ENCODE measurements at regions not wholly inside any gene's neighbourhood (a gene's known extent, or its start where the extent isn't known, plus 50 kb on each side); places are given as distances from the start of the nearest gene placed in this dataset.

DNA sequence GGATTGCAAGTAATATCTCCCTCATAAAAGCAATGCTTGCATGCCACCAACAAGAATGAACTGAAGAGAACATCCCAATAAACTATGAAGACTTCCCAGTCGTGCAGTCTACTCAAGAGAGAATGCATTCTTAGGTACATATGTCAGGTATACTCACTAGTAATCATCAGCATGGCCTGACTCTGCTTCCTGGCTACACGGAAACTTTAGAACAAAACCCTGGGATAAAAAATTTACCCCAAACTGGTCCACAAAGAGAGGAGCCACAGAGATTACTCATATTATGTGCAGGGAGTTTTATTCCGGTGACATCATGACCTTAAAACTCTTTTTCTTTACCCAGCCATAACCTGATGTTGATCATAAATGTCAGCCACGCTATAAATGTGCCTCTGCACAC, 57.5 kb upstream of the PAPPA start:
- Histone ChIP-seq H3K36me3 (ENCODE audit: control insufficient read depth in 2 of 2, insufficient read depth in 2 of 2, low read length in 1 of 2) (no peaks in the 10 kb centered on the region), H3K27me3 (ENCODE audit: control insufficient read depth in 2 of 2, insufficient read depth in 1 of 2, low read length in 1 of 2) (no peaks in the 10 kb centered on the region), H3K27ac (ENCODE audit: low read depth in 1 of 2, low read length in 1 of 2) (no peak overlapping the region), H3K9me3 (ENCODE audit: control insufficient read depth in 2 of 2, insufficient read depth in 1 of 2, low read length in 1 of 2) (no peaks in the 10 kb centered on the region), H3K4me3 (ENCODE audit: low read length in 2 of 2) (no peak overlapping the region), H3K4me1 (ENCODE audit: control insufficient read depth in 2 of 2, insufficient read depth in 2 of 2, low read length in 2 of 2) (no peaks in the 10 kb centered on the region)
- no peak for DNase-seq (ENCODE audit: low read depth in 6 of 9, low spot score in 9 of 9)
- WGBS = 83% methylated on average over 4 of the region's 4 CpGs

DNA sequence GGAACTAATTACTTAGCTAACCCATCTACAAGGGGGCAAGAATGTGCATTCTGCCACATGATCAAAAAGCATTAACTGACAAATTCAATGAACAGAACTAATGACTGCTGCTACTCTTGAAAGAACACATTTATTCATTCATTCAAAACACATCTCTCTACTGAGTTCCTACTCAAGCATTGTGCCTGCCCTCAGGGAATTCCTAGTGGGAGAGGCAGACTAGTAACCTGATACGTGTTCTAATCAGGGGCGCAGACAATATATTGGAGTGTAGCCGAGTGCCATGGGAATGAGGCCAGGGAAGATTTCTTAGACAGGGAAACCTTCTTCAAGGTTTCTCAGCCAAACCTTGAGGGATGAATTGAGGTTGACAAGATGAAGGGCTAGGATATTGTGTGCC, 56.7 kb upstream of the PAPPA start:
- H3K4me3 ChIP-seq (ENCODE audit: low read length in 2 of 2) = no peak overlapping the region
- no peaks in the 10 kb centered on the region for H3K36me3 ChIP-seq (ENCODE audit: control insufficient read depth in 2 of 2, insufficient read depth in 2 of 2, low read length in 1 of 2)
- H3K27me3 ChIP-seq (ENCODE audit: control insufficient read depth in 2 of 2, insufficient read depth in 1 of 2, low read length in 1 of 2) = no peaks in the 10 kb centered on the region
- no peaks in the 10 kb centered on the region for H3K9me3 ChIP-seq (ENCODE audit: control insufficient read depth in 2 of 2, insufficient read depth in 1 of 2, low read length in 1 of 2)
- no peak for DNase-seq (ENCODE audit: low read depth in 6 of 9, low spot score in 9 of 9)
- 54% methylated on average over 3 of the region's 3 CpGs for WGBS
- H3K4me1 ChIP-seq (ENCODE audit: control insufficient read depth in 2 of 2, insufficient read depth in 2 of 2, low read length in 2 of 2) = no peaks in the 10 kb centered on the region
- H3K27ac ChIP-seq (ENCODE audit: low read depth in 1 of 2, low read length in 1 of 2) = no peak overlapping the region

DNA sequence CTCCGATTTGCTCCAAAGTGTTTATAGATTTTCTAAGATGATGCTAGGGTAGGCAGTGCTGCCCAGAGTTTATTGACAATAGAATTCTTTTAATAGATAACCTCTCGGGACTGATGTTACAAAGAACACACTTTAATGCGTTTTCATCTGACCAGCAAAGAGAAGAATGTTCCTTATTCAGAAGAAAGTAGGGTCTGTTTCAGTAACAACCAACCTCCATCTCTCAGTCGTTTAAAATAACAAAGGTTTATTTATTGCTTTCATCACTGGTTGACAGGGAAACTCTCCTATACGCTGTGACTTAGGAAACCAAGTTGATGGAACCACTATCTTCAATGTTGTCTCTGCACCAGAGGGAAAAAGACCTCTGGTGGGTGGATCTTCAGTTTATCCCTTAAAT, 55.1 kb upstream of the PAPPA start:
- Histone ChIP-seq H3K4me1 (ENCODE audit: control insufficient read depth in 2 of 2, insufficient read depth in 2 of 2, low read length in 2 of 2) (no peaks in the 10 kb centered on the region), H3K27ac (ENCODE audit: low read depth in 1 of 2, low read length in 1 of 2) (no peak overlapping the region), H3K4me3 (ENCODE audit: low read length in 2 of 2) (no peak overlapping the region), H3K9me3 (ENCODE audit: control insufficient read depth in 2 of 2, insufficient read depth in 1 of 2, low read length in 1 of 2) (no peaks in the 10 kb centered on the region), H3K27me3 (ENCODE audit: control insufficient read depth in 2 of 2, insufficient read depth in 1 of 2, low read length in 1 of 2) (no peaks in the 10 kb centered on the region), H3K36me3 (ENCODE audit: control insufficient read depth in 2 of 2, insufficient read depth in 2 of 2, low read length in 1 of 2) (no peaks in the 10 kb centered on the region)
- WGBS = 81% methylated on average over 5 of the region's 5 CpGs
- DNase-seq (ENCODE audit: low read depth in 6 of 9, low spot score in 9 of 9) = no peak

DNA sequence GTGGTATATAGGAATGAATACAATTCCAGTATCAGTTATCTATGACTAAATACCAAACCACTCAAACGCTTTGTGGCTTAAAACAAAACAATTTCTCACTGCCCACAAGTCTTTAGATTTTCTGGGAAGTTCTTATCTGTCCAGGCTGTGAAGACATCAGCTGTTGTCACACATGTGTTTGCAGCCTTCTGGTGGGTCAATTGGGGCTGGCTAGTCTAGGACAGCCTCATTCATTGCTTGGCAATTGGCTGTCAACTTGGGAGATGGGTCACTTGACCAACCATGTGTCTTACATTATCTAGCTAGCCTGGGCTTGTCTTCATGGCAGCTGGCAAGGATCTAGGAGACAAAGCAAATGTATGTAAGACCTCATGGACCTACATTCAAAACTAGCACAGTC, 53.8 kb upstream of the PAPPA start:
- no peak overlapping the region for H3K27ac ChIP-seq (ENCODE audit: low read depth in 1 of 2, low read length in 1 of 2)
- no peaks in the 10 kb centered on the region for H3K9me3 ChIP-seq (ENCODE audit: control insufficient read depth in 2 of 2, insufficient read depth in 1 of 2, low read length in 1 of 2)
- no peaks in the 10 kb centered on the region for H3K27me3 ChIP-seq (ENCODE audit: control insufficient read depth in 2 of 2, insufficient read depth in 1 of 2, low read length in 1 of 2)
- WGBS = 93% methylated on average over 1 of the region's 1 CpG
- H3K36me3 ChIP-seq (ENCODE audit: control insufficient read depth in 2 of 2, insufficient read depth in 2 of 2, low read length in 1 of 2) = no peaks in the 10 kb centered on the region
- H3K4me3 ChIP-seq (ENCODE audit: low read length in 2 of 2) = no peak overlapping the region
- H3K4me1 ChIP-seq (ENCODE audit: control insufficient read depth in 2 of 2, insufficient read depth in 2 of 2, low read length in 2 of 2) = no peaks in the 10 kb centered on the region
- DNase-seq (ENCODE audit: low read depth in 6 of 9, low spot score in 9 of 9) = no peak

DNA sequence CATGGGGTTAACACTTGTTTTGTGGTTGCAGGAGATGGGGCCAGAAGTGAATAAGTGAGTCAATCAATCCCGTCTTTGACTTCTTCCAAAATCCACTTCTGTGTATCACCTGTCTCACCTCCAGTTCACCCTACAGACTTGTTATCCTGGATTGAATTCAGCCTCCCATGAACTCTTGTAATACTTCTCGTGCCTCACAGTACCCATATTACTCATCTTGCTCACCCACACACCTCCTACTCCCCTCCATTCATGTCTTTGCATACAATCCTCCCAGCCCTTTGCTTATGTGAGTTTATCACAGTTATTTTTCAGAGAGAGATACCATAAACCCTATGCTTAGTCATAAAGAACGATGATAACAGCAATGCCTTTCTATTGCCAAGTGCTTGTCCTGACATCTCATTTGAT, 52.9 kb upstream of the PAPPA start:
- Histone ChIP-seq H3K9me3 (ENCODE audit: control insufficient read depth in 2 of 2, insufficient read depth in 1 of 2, low read length in 1 of 2) (no peaks in the 10 kb centered on the region), H3K27me3 (ENCODE audit: control insufficient read depth in 2 of 2, insufficient read depth in 1 of 2, low read length in 1 of 2) (no peaks in the 10 kb centered on the region), H3K4me3 (ENCODE audit: low read length in 2 of 2) (no peak overlapping the region), H3K36me3 (ENCODE audit: control insufficient read depth in 2 of 2, insufficient read depth in 2 of 2, low read length in 1 of 2) (no peaks in the 10 kb centered on the region), H3K27ac (ENCODE audit: low read depth in 1 of 2, low read length in 1 of 2) (no peak overlapping the region), H3K4me1 (ENCODE audit: control insufficient read depth in 2 of 2, insufficient read depth in 2 of 2, low read length in 2 of 2) (no peaks in the 10 kb centered on the region)
- 80% methylated on average over 3 of the region's 3 CpGs for WGBS
- no peak for DNase-seq (ENCODE audit: low read depth in 6 of 9, low spot score in 9 of 9)

DNA sequence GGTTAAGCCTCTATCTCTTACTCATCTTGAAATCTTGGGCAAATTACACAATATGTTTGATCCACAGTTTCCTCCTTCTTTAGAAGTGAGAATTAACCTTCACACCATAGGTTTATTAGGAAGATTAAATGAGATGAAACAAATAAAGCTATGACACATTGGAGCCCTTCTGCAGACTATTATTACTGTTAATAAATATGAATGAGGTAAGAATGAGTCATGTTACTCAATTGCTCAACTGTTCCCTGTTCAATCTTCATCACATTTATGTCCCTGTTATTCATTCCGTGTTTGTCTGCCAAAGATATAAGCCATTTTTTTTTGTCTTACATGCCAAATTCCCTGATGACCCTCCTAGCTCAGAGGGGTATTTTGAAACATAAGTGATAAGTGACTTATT, 52.1 kb upstream of the PAPPA start:
- H3K4me3 ChIP-seq (ENCODE audit: low read length in 2 of 2) = no peak overlapping the region
- no peaks in the 10 kb centered on the region for H3K9me3 ChIP-seq (ENCODE audit: control insufficient read depth in 2 of 2, insufficient read depth in 1 of 2, low read length in 1 of 2)
- no peaks in the 10 kb centered on the region for H3K36me3 ChIP-seq (ENCODE audit: control insufficient read depth in 2 of 2, insufficient read depth in 2 of 2, low read length in 1 of 2)
- 95% methylated on average over 1 of the region's 1 CpG for WGBS
- H3K27ac ChIP-seq (ENCODE audit: low read depth in 1 of 2, low read length in 1 of 2) = no peak overlapping the region
- DNase-seq (ENCODE audit: low read depth in 6 of 9, low spot score in 9 of 9) = no peak
- H3K27me3 ChIP-seq (ENCODE audit: control insufficient read depth in 2 of 2, insufficient read depth in 1 of 2, low read length in 1 of 2) = no peaks in the 10 kb centered on the region
- H3K4me1 ChIP-seq (ENCODE audit: control insufficient read depth in 2 of 2, insufficient read depth in 2 of 2, low read length in 2 of 2) = no peaks in the 10 kb centered on the region

DNA sequence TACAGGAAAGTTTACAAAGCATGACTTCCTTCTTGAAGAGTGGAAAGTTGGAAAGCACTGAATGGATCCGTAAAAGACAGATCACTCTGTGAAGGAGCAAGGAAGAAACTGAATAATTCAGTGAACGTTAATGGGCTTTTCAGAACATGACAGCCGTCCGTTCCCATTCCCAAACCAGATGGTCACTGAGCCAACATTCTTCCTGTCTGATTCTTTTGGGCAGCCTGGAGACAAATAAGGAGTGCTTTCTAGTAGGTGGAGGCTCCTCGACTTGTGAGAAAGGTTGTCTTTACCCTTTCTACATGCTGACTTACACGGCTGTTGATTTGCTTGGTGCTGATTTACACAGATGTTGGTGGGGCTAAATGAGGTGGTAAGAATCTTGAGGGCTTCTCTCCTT, 51.0 kb upstream of the PAPPA start:
- no peaks in the 10 kb centered on the region for H3K4me1 ChIP-seq (ENCODE audit: control insufficient read depth in 2 of 2, insufficient read depth in 2 of 2, low read length in 2 of 2)
- H3K27me3 ChIP-seq (ENCODE audit: control insufficient read depth in 2 of 2, insufficient read depth in 1 of 2, low read length in 1 of 2) = no peaks in the 10 kb centered on the region
- WGBS = 91% methylated on average over 6 of the region's 6 CpGs
- DNase-seq (ENCODE audit: low read depth in 6 of 9, low spot score in 9 of 9) = no peak
- no peak overlapping the region for H3K4me3 ChIP-seq (ENCODE audit: low read length in 2 of 2)
- no peaks in the 10 kb centered on the region for H3K36me3 ChIP-seq (ENCODE audit: control insufficient read depth in 2 of 2, insufficient read depth in 2 of 2, low read length in 1 of 2)
- H3K9me3 ChIP-seq (ENCODE audit: control insufficient read depth in 2 of 2, insufficient read depth in 1 of 2, low read length in 1 of 2) = no peaks in the 10 kb centered on the region
- no peak overlapping the region for H3K27ac ChIP-seq (ENCODE audit: low read depth in 1 of 2, low read length in 1 of 2)
